Embryonic facial prominence (tissue), 1 donor: ENCODE measurements at regions not wholly inside any gene's neighbourhood (a gene's known extent, or its start where the extent isn't known, plus 50 kb on each side); places are given as distances from the start of the nearest gene placed in this dataset.
A peak's percentile ranks its signal among the peaks of the same experiment; 100 is the strongest.

Experiments
- DNase-seq: peaks from one replicate; pipeline ENCODE4 v3.0.0-alpha.2; 2016; ENCODE audit errors: extremely low spot score

DNA sequence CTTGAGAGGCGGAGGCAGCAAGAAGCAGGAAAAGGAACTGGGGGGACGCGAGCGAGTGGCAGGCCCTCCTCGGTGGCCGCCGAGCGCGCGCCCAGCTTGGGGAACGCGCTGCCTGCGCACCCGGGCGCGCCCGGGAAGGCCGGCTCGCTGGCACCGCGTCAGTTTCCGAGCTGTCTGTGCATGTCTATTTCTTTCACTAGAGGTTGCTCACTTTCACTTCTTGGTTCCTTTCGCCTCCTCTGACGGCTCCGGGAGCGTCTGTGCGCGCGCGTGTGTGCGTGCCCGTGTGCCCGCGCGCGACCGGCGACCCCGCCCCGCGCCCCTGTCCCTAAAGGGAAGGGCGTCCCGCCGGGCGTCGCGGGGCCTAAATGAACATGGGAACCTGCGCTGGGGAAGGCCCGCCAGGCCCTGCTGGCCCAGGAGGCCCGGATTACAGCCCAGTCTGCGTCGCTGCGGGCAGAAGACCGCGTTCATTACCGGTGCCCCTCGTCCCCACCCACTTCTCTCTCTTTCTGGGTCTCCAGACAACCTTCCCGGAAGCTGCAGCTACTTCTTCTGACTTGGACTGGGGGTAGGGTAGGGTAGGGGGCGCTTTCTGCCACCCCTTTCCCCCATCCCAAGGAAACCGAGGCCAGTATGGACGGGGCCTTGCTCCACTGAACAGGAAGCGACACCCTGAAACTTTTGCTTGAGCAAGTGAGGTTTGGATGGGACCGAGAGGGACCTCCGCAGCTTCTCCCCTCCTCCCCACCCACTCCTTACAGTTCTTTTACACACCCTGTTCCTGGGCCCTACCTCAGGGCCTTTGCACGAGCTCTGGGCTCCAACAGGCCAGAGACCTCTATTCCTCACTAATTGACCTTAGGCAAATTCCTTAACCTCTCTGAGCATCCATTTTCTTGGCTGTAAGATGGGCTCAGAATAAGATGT, 205.8 kb upstream of the IER5L start:
- DNase-seq = peak; percentile 76

DNA sequence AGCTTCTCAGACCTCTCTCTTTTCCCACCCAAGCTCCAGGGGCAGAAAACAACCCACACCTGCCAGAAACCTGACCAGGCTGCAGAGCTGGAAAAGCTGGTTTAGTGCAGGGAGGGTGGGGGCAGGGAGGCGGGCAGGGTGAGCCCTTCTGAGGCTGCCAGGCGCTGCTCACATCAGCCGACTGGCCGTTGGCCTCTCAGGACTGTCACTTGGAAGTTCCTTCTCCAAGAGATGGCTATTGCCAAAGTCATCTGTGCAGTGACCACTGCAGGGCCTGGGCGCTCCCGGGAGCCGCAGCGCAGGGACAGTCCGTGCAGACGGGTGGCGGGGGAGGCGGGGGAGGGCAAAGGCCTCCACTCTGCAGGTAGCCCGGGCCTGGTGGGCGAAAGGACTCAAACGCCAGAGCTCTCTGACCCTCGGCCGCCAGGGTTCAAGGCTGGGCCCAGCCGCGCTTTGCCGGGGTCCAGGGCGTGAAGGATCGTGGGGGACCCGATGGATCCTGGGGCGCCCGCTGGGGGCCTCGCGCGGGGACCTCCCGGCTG, 205.0 kb upstream of the IER5L start:
- DNase-seq = no peak

DNA sequence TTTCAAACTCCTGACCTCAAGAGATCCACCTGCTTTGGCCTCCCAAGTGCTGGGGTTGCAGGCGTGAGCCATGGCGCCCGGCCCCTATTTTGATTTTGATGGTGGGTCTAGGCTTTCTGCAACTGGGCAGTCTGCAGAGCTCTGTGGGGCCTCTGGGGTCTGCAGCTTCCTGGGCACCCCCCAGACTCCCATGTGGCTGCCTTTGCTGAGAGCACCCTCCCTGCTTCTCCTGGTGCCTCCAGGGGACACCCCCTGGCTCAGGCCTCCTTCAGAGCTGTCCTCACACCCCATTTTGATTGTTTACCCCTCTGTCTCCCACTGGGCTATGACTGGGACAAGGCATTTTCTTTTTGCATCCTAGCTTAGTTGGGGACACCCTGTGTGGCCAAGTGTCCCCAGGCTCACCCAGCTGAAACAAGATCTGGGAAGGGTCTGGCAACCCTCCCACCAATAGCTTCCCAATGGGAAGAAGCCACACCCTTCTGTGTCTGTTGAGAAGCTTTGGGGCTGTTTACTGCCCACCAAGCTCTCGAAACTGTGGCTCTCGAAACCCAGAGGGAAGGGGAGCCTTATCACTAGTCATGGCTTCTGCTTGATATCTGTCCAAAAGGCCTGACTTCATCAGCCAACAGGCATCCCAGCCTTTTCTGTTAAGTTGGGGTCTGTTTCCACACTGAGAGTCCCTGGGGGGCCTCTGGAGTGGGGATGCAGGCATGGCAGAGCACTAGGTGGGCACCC, 204.4 kb upstream of the IER5L start:
- no peak for DNase-seq

DNA sequence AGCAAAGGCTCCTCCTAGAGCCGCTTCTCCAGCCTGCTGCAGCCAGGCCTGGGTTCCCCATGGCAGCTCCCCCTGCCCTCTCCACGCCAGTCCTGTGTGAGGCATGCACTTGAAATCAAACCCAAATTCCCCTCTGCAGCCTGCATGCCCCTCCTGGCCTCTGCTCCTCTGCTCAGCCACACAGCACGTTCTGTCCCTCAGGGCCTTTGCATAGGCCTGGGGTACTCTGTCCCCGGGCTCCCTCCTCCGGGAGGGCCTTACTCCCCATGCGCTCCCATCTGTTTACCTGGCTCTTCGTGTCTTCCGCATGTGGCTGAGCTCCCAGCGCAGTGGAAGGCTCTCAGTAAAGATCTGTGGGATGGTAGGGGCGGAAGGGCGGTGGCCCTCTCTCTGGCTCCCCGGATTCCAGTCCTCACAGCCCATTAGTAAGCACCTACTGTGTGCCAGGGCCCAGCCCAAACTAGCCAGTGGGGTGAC, 203.5 kb upstream of the IER5L start:
- no peak for DNase-seq

DNA sequence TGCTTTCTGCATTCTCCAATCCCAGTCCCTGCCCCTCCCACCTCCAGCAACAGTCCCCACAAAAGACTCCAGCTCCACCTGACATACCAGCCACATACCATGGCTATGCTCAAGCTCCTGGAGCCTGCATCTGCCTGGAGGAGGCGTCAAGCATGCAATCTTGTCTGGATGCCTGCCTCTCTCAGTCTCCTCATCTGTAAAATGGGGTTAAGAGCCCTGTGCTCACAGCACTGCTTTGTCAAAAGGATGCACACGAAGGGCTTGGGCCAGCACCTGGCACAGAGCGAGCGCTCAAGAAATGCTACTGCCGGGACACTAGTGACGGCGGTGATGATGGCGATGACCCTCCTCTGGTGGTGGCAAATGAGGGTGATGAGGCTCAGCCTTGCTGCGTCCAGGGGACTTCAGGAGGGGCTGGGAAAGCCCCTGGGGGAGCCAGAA, 202.9 kb upstream of the IER5L start:
- no peak for DNase-seq

DNA sequence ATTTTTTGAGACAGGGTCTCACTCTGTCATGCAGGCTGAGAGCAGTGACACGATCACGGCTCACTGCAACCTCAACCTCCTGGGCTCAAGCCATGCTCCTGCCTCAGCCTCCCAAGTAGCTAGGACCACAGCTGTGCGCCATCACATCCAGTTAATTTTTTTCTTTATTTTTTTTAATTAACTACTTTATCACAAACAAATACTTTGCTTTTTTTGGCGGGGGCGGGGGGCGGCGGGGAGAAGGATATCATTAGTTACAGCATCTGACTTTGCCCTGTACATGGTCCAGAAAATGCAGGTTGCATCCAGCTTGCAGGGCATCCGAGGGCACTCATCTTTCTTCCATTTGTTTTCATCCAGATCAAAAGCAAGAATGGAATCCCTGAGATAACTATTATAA, 201.8 kb upstream of the IER5L start:
- no peak for DNase-seq

DNA sequence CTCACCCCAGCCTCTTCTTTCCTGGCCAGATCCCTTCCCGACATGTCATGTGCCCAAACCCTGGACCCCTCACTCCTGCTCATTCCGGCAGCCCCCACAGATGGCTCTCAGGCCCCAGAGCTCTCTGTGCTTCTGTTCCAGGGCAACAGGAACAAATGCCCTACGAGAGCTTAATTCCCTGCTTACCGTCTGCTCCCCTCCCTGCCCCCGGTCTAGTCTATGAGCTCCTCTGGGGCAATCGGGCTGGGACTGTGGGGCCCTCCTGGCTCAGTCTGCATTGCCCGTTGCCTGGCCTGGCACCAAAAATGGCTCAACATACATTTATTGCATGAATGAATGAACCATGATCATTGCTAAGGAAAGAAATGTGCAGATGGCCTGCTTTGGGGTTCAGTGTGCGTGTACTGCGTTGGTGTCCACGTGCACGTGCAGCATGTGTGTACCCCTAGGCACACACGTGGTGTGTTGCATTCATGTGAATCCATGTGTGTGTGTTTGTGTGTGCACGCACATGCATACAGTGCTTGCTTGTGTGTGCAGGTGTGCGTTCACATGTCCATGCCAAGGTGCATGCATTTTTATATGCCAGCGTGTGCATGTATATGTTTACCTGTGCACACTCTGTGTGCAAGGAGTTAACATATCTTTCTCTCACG, 201.2 kb upstream of the IER5L start:
- no peak for DNase-seq

DNA sequence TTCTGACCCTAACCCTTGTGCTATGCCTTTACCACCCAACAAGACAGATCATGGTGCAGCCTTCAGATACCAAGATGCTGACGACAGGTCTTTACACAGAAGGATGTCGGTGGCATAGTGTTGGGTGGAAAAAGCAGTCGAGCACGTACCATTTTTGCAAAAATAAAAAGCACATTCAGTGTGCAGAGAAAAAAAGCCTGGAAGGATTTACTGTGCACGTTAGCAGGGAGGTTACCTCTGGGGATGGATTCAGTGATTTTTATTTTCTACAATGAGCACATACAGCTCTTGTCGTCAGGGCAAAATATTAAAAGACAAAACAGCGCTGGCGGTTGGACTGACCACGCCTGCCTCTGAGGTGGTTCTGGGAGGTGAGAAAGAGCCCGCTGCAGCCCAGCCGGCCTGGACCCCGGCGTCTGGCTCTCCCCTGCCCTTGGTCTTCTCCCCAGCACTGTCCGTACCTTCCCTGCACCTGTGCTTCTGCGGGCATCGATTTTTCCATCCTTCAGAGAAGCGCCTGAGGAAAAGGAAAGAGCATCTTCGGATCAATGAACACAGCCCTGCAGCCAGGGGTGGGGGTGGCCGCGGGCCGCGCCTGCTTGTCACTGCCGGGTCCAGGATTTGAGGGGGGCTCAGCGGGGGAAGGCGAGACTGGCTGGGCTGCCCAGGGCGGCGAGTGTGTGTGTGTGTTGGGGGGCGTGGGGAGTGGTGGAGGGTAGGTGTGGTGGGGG, 200.0 kb upstream of the IER5L start:
- no peak for DNase-seq

DNA sequence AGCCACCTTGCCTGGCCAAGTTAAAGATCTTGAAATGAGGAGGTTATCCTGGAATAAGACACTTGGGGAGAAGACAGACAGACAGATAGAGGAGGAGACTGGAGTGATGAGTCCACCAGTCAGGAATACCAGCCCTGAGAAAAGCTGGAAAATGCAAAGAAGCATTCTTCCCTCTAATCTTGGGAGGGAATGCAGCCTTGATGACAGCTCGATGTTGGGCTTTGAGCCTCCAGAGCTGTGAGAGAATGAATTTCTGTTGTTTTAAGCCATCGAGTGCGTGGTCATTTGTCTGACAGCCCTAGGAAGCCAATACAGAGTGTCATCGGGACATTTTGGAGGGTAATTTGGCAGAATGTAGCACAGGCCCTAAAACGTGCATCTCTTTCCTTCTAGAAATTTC, 199.1 kb upstream of the IER5L start:
- DNase-seq = no peak

DNA sequence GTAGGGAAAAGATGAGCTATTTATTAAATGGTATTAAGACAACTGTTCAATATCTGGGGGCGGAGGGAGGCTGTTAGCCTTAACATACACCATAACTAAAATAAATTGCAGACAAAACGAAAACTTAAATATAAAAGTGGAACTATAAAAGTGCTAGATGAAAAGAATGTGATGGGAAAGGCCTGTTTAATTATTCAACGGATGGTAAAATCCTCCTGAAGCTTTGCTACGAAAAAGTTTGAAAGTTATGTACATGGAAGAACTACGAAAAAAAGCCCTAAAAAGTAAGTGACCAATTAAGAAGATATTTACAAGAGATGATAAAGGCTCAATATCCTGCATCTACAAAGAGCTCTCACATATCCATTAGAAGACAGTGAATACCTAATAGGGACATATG, 197.8 kb upstream of the IER5L start:
- no peak for DNase-seq

DNA sequence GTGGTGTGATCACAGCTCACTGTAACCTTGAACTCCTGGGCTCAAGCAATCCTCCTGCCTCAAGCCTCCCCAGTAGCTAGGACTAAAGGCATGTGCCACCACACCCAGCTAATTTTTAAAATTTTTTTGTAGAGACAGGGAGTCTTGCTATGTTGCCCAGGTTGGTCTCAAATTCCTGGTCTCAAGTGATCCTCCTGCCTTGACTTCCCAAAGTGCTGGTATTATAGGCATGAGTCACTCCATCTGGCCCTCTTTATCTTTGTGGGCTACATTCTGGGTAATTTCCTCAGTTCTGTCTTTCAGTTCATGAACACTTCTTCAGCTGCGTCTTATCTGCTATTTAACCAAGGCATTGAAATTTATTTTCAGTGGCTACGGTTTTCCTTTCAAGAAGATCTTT, 196.6 kb upstream of the IER5L start:
- DNase-seq = no peak

DNA sequence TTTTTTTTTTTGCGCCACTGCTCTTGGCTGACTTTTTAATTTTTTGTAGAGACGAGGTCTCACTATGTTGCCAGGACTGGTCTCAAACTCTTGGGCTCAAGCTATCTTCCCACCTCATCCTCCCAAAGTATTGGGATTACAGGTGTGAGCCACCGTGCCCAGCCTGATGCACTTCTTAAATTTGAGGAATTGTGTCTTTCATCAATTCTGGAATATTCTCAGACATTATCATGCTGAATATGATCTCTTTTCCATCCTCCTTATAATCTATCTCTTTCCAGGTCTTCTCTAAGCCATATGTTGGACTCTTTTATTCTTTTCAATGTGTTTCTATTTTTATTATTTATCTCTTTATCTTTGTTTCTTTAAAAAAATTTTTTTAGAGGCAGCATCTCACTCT, 196.2 kb upstream of the IER5L start:
- DNase-seq = no peak

DNA sequence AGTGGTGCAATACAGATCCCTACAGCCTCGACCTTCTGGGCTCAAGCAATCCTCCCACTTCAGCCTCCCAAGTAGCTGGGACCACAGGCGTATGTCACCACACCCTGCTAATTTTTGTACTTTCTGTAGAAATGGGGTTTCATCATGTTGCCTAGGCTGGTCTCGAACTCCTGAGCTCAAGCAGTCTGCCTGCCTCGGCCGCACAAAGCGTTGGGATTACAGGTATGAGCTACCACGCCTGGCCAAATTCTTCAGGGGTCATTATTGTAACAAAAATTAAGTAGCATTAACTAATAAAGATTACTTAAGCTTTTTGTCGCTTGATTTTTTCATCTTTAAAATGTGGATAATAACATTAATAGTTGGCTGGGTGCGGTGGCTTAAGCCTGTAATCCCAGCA, 195.3 kb upstream of the IER5L start:
- no peak for DNase-seq

DNA sequence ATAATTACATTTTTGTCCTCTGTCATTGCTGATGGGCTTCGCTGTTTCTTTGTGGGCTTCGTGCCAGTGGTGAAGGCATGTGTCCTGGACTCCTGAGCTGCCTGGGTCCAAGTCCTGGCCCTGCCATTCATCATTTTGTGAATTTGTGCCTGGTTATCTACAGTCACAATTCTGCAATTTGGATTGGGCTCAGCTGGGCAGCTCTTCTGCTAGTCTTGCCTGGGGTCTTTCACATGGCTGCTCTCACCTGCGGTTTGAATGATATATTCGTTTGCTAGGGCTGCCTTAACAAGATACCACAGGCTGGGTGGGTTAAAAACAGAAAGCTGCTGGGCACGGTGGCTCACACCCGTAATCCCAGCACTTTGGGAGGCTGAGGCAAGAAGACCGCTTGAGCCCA, 192.7 kb upstream of the IER5L start:
- no peak for DNase-seq

DNA sequence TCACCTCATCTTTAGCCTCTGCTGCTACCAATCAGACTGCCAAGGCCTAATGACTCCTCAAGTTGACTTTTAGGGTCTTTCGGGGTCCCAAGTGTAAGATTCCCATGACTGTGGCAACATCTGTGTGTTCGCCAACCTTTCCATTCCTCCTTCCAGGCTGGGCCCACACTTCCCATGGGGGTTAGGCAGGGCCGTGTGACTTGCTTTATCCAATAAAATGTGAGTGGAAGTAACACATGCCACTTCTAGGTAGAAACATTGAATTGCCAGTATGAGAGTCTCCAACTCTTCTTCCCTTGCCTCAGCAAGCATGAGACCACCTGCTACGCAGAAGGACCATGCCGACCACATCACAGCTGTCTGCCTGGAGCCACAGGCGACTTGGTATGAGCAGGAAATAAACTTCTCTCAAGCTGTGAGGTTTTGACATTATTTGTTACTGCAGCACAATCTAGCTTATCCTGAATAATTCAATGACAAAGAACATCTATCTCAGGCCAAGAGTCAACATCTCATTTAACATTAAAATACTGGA, 190.4 kb upstream of the IER5L start:
- no peak for DNase-seq

DNA sequence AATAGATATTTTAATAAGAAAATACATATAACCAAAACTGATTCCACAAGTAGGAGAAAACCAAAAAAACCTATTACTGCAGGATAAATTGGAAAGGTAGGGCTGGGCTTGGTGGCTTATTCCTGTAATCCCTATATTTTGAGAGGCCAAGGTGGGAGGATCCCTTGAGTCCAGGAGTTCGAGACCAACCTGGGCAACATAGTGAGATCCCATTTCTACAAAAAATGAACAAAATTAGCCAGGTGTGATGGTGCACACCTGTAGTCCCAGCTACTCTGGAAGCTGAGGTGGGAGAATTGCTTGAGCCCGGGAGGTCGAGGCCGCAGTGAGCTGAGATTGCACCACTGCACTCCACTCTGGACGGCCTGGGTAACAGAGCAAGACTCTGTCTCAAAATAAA, 189.2 kb upstream of the IER5L start:
- DNase-seq = no peak

DNA sequence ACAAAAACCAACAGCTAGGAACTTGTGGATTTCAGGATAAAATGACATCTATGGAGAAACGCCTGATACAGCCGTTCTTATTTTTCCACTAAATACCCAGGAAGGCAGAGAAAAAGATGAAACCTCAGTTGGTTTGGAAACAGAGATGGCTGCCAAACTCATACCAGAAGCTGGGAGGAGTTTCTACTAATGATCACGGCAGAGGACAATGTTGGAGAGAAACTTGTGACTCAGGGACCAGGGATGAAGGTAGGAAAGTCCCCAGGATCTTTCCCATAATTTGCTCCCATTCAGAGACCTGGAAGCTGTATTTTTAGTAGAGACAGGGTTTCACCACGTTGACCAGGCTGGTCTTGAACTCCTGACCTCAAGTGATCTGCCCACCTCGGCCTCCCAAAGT, 187.1 kb upstream of the IER5L start:
- DNase-seq = no peak

DNA sequence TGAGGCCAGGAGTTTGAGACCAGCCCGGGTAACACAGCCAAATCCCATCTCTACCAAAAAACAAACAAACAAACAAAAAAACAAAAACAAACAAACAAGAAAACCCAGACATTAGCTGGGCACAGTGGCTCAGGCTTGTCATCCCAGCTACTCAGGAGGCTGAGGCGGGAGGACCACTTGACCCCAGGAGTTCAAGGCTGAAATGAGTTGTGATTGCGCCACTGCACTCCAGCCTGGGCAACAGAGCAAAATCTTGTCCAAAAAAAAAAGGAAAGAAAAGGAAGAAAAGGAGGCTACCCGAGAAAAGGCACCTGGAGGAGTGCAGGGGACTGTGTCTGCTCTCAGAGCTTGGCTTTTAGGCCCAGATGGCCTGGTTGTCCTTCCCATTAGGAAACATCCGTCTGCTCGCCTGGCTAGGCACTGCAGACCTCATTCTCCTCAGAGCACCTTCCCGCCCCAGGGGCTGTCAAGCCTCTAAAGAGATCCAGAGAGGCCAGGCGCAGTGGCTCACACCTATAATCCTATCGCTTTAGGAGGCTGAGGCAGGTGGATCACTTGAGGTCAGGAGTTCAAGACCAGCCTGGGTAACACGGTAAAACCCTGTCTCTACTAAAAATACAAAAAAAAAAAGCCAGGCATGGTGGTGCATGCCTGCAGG, 185.3 kb upstream of the IER5L start:
- no peak for DNase-seq

DNA sequence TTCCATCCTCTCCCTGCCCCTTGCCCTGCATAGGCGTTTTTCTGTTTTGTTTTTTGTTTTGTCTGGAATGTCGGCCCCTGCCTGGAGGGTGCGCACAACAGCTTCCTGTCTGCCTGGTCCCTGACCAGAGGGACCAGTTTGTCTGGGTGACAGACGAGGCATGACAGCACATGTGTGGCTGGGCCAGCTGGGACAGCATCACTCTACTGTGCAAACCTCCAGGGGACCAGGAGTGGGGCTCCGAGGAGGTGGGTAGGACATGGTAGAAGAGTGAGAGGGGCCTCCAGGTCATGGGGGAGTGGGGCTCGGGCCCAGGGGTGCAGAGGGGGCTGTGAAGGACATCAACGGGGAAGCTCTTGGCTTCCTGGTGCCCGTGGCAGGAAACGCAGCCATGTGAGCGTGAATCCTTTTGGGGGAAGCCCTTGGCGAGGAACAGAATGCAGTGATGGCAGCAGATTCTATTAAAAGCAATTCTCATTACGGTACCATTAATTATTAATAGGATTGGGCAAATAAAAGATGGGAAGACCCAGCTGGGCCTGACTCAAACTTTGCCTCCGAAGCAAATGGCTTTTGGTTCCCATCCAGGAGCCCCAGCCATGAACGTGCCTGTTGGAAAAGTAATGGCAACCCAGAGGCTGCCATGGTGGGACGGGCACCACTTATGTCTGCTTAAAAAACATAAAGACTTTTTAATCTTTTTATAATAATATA, 184.4 kb upstream of the IER5L start:
- DNase-seq = no peak

DNA sequence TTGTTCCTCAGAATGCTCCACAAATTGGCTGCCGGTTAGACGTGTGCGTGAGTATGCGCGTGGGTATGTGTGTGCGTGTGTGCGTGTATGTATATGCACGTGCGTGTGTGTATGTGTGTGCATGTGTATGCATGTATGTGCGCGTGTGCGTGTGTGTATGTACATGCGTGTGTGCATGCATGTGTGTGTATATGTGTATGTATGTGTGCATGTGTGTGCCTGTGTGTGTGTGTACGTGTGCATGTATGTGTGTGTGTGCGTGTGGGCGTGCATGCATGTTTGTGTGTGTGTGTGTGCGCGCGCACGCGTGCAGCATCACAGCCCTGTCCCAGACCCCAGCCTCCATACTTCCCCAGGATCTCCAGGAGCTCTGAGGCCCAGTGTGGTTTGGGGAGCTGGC, 183.1 kb upstream of the IER5L start:
- DNase-seq = no peak
